ENCODE measurements at regions not wholly inside any gene's neighbourhood (a gene's known extent, or its start where the extent isn't known, plus 50 kb on each side); places are given as distances from the start of the nearest gene placed in this dataset.

DNA sequence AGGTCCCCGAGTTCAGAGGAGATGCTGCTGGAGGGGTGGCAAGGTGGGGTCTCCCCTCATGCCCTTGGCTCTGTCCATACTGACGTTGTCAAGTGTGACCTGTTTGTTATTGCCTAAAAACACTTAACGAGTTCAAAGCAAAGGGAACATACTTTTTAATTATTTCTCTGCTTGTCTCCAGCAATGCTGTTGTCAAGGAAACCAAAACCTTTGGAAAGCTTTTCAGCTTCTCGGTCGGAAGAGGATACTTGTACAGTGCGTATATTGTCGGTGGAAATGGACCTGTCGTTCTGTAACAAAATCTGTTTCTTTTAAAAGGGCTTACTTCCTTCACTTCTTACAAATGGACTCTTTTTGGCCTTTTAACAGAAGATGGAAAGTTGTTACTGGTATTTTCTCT is 73.9 kb downstream of the SLC25A47 start:
- DNase-seq (ENCODE audit: low read depth) = no peak
- no peak for TF ChIP-seq POLR2A (IDR thresholded peaks at IDR 0.05; ENCODE audit: extremely low read depth, insufficient read length)
- no peak for TF ChIP-seq MYC (IDR thresholded peaks at IDR 0.05; ENCODE audit: low read depth, low read length)
- TF ChIP-seq MAX (IDR thresholded peaks at IDR 0.05; ENCODE audit: low read depth, low read length) = no peak
- no peak overlapping the region for H3K4me3 ChIP-seq (ENCODE audit: low read depth, low read length)

- no peak for DNase-seq (ENCODE audit: low read depth)
- H3K4me3 ChIP-seq (ENCODE audit: low read depth, low read length) = no peak overlapping the region
These were observed 74.9 kb downstream of the SLC25A47 start for GRCh38 chr14:100398044-100398443.

DNA sequence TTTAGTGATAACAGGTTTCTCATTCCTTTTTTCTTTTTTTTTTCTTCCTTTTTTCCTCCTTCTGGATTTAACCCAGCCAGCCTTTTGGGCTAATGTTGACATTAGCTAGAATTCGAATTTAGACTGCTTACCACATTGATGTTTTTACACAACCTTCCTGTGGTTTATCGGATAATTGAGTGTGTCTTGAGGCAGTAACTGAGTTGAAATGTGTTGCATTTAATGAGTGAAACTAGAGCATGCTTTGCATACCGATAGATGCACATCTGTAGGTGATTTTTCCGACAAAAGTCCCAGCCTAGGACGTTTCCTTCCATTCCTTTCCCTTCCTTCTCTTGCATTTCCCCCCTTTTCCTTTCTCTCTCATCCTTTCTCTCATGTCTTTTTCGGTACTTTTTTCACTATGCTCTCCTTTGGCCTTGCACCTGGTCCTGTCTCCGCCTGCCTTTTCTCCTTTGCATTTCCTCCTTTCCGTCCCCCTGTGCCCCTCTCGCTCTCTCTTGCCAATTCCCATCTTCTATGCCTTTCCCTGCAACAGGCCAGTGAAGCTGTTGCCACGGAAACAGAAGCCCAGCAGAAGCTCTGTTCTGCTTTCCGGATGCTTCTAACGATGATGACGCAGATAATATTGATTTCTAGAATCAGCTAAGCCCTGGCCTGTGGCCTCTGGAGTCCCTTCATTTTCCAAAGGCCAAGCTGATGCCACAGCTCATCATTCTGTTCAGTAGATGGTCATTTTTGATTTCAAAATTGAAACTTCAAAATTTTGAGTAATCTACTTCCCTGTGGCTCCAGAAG is 76.1 kb downstream of the SLC25A47 start:
- H3K4me3 ChIP-seq (ENCODE audit: low read depth, low read length) = no peak overlapping the region
- TF ChIP-seq MAX (IDR thresholded peaks at IDR 0.05; ENCODE audit: low read depth, low read length) (no peak), POLR2A (IDR thresholded peaks at IDR 0.05; ENCODE audit: extremely low read depth, insufficient read length) (no peak), CTCF (IDR thresholded peaks at IDR 0.05; ENCODE audit: low read depth, low read length) (no peak)
- no peak for DNase-seq (ENCODE audit: low read depth)

More at GRCh38 chr14:100398044-100398443, 74.9 kb downstream of the SLC25A47 start:
- TF ChIP-seq CTCF (IDR thresholded peaks at IDR 0.05; ENCODE audit: low read depth, low read length) = no peak
- TF ChIP-seq MAX (IDR thresholded peaks at IDR 0.05; ENCODE audit: low read depth, low read length) = no peak
- no peak for TF ChIP-seq POLR2A (IDR thresholded peaks at IDR 0.05; ENCODE audit: extremely low read depth, insufficient read length)
- TF ChIP-seq MYC (IDR thresholded peaks at IDR 0.05; ENCODE audit: low read depth, low read length) = no peak

- DNase-seq (ENCODE audit: low read depth) = no peak
- TF ChIP-seq MYC (IDR thresholded peaks at IDR 0.05; ENCODE audit: low read depth, low read length) (no peak), CTCF (IDR thresholded peaks at IDR 0.05; ENCODE audit: low read depth, low read length) (no peak), MAX (IDR thresholded peaks at IDR 0.05; ENCODE audit: low read depth, low read length) (no peak), POLR2A (IDR thresholded peaks at IDR 0.05; ENCODE audit: extremely low read depth, insufficient read length) (no peak)
- H3K4me3 ChIP-seq (ENCODE audit: low read depth, low read length) = no peak overlapping the region
These were observed 77.0 kb downstream of the SLC25A47 start for GRCh38 chr14:100400115-100400514.

DNA sequence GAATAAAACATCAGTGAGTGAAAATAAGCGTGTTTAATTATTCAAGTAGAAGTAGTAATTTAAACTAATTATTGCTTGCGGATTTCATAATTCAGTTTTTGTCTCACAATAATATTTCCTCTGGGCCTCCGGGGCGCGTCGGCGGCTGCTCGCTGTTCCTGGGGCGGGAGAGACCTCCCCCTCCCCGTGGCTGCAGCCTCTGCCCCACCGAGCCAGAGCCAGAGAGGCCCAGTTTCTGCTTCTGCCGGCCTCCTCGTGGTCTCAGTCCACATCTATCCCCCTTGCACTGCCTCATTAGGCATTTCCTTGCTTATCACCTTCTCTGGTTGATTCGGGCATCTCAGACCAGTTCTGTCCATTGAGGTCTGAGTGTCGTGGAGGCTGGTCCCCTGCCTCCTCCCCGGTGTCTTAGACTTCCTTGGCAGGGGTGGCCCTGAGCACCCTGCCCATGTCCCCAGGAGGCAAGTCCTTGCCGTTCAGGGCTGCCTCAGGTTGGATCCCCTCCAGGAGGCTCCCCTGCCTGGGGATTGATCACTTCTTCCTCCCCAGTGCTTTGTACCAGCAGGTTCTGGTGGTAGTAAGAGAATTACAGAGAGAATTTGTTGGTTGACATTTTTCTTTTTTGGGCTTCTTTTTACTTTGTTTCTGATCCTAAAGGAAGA is 78.0 kb downstream of the SLC25A47 start:
- no peak overlapping the region for H3K4me3 ChIP-seq (ENCODE audit: low read depth, low read length)
- TF ChIP-seq MYC (IDR thresholded peaks at IDR 0.05; ENCODE audit: low read depth, low read length) = no peak
- no peak for TF ChIP-seq POLR2A (IDR thresholded peaks at IDR 0.05; ENCODE audit: extremely low read depth, insufficient read length)
- TF ChIP-seq MAX (IDR thresholded peaks at IDR 0.05; ENCODE audit: low read depth, low read length) = no peak
- no peak for TF ChIP-seq CTCF (IDR thresholded peaks at IDR 0.05; ENCODE audit: low read depth, low read length)
- no peak for DNase-seq (ENCODE audit: low read depth)

DNA sequence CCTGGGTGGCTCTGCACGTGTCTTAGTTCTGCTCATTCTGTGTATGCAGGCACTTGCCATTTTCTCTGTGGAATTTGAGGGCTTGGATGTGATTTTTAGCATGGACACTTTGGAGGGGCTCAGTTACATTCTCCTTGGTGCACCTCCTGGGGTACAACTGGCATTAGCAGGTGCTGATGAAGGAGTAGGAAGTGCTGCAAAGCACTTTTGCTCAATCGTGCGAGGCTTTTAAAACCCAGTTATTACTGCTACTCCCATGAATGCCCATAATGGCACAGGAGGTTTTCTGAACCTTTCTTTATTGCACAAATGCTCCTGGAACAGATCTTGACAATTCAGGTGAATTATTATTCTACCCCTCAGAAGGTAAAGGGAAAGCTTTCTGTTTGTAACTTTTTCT is 78.7 kb downstream of the SLC25A47 start:
- H3K4me3 ChIP-seq (ENCODE audit: low read depth, low read length) = no peak overlapping the region
- no peak for DNase-seq (ENCODE audit: low read depth)
- TF ChIP-seq CTCF (IDR thresholded peaks at IDR 0.05; ENCODE audit: low read depth, low read length) = no peak
- no peak for TF ChIP-seq POLR2A (IDR thresholded peaks at IDR 0.05; ENCODE audit: extremely low read depth, insufficient read length)
- TF ChIP-seq MYC (IDR thresholded peaks at IDR 0.05; ENCODE audit: low read depth, low read length) = no peak
- no peak for TF ChIP-seq MAX (IDR thresholded peaks at IDR 0.05; ENCODE audit: low read depth, low read length)
